ENCODE measurements at regions not wholly inside any gene's neighbourhood (a gene's known extent, or its start where the extent isn't known, plus 50 kb on each side); places are given as distances from the start of the nearest gene placed in this dataset.

DNA sequence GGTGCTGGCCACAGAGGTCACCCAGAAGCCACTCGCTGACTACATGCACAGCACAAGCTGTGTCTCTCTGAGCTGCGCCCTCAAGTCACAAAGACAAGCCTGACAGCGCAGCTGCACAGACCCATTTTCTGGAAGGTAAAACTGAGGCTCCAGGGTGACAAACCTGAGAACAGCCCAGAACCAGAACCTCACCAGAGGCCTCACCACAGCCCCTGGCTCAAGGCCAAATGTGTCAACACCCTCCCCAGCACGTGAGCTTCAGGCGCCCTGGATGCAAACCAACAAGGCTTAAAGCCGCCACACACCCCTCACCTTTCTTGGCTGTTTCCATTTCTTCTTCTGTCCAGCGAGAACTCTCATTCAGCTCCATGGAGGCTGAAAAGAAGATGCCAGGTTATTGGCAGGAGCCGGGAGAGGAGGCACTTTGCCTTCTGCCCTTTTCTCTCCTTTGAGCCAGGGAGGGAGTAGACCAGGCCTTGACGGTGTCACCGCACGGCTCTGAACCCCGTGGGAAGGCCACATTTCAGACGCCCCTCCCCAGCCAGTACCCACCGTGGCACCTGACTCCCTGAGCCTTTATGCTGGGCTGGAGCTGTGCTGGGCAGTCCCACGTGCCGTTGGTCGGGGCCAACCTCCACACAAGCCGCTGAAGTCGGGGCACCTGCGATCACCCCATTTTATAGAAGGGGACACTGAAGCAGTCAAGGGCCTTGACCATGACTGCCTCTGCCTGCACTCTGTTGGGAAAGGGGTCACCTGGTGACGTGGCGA lies 103.1 kb downstream of the RFLNA start:
- no peak for DNase-seq (ENCODE audit: low spot score)

DNA sequence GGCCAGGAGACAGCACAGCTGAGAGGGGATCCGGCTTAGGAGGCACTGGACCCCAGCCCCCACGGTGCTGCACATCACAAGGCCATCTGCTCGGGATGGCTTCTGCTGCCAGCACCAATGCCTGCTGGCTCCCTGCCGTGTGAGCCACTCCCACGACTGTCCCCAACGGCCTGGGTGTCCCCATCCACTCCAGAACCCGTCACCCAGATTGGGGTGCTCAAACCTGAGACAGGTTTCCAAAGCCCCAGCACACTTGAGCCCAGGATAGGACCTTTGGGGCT lies 102.4 kb downstream of the RFLNA start:
- no peak for DNase-seq (ENCODE audit: low spot score)

DNA sequence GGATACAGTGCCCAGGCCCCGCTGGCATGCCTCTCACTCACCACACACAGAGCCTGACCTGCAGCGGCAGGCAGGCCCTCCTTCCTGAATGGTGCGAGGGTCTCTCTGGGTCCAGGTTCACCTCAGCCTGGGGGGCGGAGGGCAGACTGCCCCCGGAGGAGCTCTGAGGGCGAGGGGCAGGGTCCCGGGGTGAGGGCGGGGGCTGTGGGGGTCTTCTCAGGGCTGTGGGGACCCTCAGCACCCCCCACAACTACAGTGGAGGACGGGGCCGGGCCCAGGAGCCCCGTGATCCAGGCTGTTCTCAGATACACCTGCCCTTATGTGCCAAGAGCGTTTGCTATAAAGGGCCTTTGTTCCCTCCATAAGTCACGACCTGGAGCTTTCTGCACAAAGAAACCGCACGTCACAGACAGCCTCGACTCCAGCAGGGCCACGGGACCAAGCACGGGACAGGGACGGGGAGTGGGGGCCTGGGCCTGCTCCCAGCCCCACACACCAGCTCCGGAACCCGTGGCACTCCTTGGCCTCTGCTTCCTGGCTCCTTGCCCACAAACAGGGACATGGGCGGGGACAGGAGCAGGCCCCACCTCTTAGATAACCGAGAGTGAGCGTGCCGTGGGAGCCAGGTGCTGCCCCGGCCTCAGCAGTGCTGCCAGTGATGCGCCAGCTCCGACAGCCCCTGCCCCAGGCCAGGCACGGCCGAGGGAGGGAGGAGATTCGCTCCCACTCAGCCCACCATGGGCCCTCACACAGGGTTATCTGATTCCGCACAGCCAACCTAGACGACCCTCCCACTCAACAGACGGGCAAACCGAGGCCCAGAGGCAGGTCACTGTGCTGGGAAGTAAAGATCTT lies 101.9 kb downstream of the RFLNA start:
- DNase-seq (ENCODE audit: low spot score): no peak

DNA sequence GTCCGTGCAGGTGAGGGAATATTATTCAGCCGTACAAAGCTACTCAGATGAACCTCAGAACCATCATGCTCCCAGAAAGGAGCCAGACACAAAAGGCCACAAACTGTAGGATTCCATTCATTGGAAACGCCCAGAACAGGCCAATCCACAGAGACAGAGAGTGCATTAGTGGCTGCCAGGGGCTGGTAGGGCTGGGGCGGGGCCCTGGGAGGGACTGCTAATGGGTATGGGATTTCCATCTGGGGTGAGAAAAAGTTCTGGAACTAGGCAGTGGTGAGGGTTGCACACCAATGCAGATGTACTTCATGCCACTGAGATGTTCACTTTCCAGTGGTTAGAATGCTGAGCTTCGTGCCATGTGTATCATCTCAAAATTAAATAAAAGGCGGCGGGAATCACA lies 101.1 kb downstream of the RFLNA start:
- no peak for DNase-seq (ENCODE audit: low spot score)

DNA sequence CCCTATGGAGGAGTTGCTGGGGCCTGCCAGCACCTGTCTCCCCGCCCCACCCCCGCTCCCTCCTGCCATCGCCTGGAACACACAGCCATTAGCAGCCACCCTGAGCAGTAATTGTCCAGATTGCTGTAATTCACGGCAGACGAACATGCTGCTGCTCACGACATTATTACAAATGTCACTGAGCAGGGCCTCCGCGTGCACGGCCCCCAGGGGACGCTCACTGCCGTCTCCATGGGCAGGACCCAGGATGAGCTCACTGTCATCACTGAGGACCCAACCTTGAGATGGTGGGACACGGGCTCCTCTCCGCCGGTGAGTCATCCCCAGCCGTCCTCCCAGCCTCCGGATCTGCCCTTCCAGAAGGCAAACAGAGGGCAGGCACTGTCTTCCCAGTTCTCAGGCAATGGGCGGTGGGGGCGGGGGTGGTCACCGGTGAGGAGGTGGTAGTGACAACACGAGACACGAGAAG lies 100.4 kb downstream of the RFLNA start:
- DNase-seq (ENCODE audit: low spot score): no peak

DNA sequence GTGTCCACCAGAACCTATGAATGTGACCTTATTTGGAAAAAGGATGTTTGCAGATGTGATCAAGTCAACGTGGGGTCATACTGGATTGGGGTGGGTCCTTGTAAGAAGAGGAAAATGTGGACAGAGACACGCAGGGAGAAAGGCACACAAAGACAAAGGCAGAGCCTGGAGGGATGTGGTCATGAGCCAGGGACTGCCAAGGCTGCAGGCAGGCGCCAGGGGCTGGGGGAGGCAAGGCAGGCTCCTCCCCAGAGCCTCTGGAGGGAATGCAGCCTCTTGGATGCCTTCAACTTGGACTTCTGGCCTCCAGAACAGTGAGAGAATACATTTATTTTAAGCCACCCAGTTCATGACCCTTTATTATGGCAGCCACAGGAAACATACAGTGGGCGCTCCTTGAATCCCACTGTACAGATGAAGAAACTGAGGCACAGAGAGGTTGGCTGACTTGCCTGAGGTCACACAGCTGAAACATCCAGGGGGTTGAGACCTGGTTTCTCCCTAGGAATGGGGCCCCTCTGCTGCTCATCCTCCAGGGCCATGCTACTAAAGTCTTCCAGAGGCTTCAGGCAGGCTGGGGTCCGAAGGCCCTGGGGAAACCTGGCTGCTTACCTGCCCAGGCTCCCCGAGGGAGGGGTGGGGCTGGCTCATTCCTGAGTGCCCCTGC lies 99.7 kb downstream of the RFLNA start:
- no peak for DNase-seq (ENCODE audit: low spot score)

DNA sequence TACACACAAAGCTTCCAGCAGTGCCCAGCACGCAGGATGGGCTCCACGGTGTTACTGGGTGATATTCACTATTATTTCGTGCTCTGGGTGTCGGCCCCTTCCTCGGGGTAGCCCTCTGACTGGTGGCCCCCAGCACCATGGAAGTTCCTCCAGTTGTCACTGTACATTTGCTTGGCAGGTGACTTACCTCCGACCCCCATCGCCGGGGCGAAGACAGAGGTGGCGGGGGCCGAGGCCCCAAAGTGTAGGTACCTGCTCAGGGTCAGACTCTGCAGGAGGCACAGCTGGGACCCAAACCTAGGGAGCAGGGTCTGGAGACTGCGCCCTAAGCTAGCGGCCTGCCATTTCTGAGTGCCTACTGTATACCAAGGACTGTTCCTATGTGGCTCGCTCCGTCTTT lies 98.9 kb downstream of the RFLNA start:
- no peak for DNase-seq (ENCODE audit: low spot score)

DNA sequence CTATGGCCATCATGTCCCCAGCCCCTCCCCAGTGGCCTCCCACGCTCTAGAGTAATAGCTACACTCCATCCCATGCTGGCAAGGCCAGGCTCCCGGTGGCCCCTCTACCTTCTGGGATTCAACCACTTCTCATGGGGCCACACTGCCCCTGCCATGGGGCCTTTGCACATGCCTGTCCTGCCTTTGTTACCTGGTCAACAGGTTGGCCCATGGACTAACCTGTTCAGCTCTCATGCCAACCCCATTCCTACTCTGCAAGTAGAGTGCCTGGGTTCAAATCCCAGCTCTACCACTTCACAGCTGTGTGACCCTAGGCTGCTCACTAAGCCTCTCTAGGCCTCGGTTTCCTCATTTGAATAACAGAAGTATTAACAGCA lies 98.5 kb downstream of the RFLNA start:
- DNase-seq (ENCODE audit: low spot score): no peak

DNA sequence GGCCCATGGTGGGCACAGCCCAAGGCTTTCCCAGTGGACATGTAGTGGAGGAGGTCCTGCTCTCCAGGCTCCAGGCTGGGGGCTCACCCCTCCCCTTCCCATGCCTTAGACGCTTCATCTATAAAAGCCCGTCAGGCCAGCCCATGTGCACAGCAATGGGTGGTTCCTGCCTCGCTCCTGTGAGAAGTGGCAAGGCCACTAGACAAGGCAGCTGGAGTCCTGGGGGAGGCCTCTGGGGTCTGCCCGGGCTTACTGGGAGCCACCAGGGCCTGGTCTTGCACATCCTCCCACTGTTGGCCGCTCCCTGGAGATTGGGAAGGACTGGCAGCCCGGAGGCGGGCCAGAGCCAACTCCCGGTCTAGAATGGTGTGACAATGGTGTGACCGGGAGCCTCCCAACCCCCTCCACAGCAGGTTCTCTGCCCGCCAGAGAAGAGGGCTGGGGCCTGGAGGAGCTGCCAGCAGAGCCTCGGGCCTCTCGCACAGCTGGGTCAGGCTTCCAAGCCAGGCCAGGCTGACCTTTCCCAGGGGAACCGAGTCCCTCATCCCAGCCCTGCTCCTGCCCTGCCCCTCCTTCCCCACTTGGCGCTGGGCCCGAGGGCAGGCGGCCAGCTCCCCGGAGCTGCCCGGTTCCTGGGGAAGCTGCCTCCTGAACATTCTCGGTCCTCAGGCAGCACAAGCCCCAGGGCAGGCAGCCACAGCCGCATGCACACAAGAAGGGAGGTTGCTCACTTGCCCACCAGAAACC lies 97.9 kb downstream of the RFLNA start:
- peak; percentile 89 for DNase-seq (ENCODE audit: low spot score)

DNA sequence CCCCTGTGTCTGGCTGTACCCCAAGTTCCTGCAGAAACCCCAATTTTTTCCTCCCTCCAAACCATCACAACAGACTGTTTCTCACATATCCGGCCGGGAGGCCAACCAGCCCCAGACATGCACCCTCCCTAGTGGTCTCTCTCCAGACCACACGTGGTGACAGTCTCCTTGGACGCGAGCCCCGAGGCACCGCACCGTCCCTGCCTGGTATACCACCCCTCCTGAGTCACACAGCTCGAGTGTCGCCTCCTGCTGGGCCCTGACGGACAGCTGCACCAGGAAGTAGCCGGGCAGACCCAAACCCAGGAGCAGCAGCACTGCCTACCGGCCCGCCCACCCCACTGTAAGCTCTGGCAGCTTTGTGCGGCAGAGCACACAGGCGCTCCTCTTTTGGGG lies 97.4 kb downstream of the RFLNA start:
- peak; percentile 42 for DNase-seq (ENCODE audit: low spot score)

DNA sequence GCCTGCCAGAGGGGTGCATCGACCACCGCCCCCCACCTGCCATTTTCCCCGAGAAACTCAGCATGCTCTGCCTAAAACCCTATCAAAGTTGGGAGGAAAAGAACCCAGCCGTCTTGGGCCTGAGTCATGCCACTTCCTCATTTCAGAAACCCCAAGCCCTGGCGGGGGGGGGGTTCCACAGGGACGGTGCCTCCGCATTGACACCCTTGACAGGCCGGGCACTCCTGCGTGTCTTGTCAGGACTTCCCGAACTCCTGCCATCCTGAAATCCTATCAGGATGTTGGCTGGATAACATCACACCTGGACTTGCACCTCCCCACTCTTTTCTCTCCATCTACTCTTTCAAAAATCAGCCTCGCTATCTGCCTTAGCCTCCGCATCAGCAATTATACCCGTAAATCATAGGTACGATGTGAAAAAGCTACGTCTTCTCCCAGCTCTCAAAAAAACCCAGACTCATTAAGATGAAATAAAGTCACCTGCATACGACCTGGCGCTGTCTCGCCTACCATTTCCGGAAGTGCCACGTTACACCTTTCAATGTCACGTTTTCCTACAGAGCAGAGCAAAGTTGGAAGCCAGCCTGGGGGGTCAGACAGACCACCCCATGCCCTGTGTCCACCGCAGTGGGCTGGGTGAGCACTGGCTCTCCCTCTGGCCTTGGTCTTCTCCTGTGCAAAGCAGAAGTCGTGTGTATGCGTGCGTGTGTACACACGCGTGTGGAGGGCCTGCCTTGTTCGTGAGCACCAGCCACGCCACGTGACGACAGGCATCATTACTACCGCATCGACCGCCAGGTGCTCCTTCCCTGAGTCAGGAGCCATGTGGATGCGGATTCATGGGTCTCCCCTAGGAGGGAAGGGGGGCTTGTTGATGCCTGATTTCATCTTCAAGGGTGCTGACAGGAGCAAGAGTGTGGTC lies 96.7 kb downstream of the RFLNA start:
- no peak for DNase-seq (ENCODE audit: low spot score)

DNA sequence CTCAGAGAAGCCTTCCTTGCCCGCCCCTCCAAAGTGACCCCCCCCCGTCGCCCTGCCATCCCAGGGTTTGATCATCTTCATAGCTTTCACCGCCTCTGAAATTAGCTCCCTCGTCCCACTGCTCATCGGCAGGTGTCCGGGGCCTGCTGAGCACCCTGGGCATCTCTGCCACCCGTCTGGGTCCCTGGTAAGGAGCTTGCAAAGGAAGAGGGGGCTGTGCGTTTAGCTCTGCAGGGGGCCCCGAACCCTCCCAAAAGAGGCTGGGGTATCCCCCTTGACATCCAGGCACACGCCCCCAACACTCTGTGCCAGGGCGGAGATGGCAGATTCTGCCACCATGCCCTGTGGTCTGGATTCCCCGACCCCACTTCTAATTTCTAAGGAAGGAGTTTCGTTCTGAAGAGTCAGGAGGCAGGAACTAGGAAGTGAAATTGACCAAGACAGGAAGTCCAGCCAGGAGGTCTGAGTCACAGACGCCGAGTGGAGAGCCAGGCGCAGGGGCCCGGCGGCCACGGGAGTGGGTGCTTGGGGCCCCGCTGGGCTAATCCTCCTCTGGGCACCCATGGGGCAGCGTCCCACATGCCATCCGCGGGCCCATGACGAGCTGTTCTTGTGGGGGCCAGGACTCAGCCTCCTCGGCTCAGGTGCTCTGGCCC lies 95.7 kb downstream of the RFLNA start:
- peak; percentile 61 for DNase-seq (ENCODE audit: low spot score)

DNA sequence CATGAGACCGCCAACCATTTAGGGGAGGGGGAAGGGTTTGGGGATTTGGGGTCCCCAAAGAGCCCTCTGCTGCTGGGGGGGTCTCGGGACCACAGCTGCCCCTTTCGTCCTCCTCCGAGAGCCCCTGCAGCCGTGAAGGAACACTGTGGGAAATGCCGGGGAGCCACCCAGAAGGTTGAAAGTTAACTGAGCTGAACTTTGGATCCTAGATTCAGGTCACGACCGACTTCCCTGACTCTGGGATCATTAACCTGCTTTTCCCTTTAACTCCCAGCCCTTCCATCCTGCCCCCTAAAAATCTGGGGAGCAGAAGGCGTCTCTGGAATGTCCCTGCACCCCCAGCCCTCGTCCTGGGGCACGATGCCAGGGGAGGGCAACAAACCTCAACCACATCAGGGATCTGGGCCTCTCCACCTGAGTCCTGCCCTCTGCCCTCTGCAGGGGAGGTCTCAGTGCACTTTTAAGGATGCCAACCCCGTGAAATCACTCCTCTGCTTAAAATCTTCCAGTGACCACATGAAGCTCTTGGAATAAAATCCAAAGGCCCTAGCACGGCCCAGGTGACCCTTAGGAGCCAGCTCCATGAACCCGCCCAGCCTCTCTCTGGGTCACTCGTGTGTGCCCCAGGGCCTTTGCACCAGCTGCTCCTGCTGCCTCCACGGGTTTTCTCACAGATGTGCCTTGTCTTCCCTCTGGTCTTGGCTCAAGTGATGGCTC lies 95.0 kb downstream of the RFLNA start:
- no peak for DNase-seq (ENCODE audit: low spot score)

DNA sequence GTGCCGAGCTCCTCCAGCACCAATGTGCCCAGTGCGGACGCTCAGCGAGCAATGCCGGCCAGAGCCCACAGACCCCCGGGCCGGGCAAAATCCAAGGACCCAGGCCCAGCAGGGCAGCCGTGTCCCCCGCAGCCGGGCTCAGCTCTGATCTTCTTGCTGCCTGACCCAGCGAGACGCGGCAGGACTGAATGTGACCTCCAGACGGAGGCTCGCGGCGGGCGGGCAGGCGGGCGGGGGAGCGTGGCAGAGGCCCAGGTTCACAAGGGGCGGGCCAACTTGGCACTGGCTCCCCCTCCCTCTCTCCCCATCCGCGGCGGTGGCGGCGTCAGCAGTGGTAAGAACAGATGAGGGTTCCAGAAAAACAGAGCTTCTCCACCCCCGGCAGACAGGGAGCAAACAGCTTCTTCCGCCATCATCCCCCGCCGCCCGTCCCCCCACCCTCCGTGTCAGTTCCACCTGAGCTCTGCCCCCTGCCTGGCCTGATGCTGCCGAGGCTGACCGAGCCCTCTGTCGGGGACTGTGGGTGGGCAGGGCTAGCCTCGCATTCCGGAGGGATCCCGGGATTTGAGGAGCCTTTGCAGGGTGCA lies 94.3 kb downstream of the RFLNA start:
- peak; percentile 89 for DNase-seq (ENCODE audit: low spot score)

DNA sequence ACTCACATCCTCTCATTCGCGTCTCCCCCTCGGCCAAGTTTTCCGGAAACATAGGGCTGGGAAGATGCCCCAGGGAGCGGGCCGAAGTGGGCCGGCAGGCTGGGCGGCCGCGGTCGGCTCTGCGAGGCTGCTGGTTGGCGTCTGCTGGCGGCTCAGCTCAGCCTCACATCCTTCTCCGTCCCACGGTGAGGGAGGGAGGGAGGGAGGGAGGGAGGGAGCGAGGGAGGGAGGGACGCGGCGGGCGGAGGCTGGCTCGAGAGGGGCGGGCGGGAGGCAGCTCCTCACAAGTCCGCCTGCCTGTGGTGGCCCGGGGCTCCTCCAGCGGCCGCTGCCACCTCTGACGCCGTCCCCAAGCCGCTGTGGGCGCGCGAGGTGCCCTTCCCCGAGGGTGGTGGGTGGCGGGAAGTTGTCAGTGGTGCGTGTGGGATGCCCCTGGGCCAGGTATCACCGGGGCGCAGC lies 93.8 kb downstream of the RFLNA start:
- DNase-seq (ENCODE audit: low spot score): peak; percentile 91

DNA sequence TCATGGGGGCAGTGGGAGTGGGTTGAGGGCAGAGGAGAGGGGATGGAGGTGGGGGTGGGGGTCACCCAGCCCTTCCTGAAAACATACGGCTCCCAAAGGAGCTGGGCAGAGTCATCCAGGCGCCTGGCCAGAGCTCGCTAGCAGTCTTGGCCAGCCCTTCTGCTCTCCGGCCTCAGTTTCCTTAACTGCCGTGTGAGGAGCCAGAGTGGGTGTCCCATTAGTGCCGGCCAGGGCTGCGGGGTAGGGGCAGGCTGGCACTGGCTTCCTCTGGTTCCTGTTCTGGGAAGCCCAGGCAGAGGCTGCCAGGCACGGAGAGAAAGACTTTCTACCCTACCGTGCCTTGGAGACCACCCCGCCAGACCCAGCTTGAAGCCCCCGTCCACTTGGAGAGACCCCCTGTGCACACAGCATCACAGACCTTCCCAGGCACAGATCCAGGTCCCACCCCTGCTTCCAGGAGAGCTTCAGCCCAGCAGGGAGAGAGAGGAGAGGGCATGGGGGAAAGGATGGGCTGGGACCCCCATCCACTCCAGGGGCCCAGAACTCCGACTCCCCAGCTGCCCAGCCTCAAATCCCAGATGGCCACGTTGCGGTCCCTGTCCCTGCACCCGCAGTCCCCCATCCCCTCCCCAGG lies 93.3 kb downstream of the RFLNA start:
- DNase-seq (ENCODE audit: low spot score): no peak

DNA sequence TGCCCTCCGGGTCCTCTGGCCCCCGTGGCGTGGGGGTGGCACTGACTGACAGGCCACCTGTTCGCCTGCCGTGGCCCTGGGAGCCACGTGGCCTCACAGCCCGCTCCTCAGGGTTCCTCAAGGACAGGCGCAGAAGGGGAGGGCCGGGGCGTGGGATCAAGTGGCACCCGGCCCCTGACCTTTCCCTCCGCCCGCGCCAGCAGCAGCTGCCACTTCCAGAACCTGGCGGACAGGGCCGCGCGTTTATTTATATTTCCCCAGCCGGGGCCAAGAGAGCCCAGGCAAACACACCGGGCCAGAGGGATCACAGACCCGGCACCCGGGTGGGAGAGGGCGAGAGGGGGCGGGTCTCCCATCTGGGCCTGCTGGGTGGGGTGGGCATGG lies 92.6 kb downstream of the RFLNA start:
- no peak for DNase-seq (ENCODE audit: low spot score)

DNA sequence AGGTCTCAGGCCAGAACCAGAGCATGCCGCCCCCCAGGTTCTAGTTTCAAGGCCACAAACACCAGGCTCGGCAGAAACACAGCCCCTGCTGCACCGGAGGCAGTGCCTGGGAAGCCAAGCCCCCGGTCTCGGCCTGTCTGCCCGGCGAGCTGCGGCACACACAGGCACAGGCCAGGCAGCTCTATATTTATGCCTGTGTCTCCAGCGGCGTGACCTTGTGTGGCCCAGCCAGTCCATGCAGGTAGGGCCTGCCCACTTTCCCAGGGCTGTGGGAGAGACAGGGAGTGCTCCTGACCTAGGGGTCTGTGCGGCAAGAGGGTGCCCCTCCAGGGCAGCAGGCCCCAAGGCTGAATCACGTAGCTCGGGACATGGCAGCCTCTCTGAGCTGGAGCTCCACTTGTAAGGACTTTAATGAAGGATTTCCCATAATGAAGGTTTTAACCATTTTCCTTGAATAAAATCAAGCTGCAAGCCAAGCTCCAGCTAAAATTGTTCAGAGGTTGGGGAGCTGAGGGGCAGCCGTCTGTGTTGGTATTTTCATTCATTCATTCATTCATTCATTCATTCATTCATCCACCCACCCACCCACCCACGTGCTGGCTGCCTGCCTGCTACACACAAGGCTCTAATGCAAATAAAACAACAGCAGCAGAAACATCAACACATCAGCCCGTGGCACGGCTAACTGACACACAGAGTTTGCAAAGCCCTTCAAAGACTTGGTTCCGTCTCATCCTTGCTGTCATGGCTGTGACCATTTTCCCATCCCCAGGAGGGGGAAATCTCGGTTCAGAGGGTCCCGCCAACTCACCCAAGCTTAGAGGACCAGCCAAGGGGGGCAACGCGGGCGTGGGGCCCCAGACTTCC lies 92.0 kb downstream of the RFLNA start:
- DNase-seq (ENCODE audit: low spot score): no peak
